HEK293 (cell line): ENCODE measurements at regions not wholly inside any gene's neighbourhood (a gene's known extent, or its start where the extent isn't known, plus 50 kb on each side); places are given as distances from the start of the nearest gene placed in this dataset.

Experiments
- GLIS2 ChIP-seq: fragments of 450-650 bp; formaldehyde crosslinking; IDR thresholded peaks from 2 replicates; pipeline ENCODE4 v1.5.1; 2016; ENCODE audit warnings: missing biosample characterization, missing genetic modification characterization
- YY1 ChIP-seq: fragments of 450-650 bp; formaldehyde crosslinking; IDR thresholded peaks from 2 replicates; pipeline ENCODE4 v1.5.1; 2018; ENCODE audit warnings: missing biosample characterization, missing genetic modification characterization
- ZNF214 ChIP-seq: fragments of 450-650 bp; formaldehyde crosslinking; IDR thresholded peaks from 2 replicates; pipeline ENCODE4 v1.5.1; 2017; ENCODE audit warnings: missing biosample characterization, mild to moderate bottlenecking, missing genetic modification characterization, borderline replicate concordance
- ZNF24 ChIP-seq: fragments of 450-650 bp; formaldehyde crosslinking; IDR thresholded peaks from 2 replicates; pipeline ENCODE4 v1.5.1; 2016; ENCODE audit warnings: missing biosample characterization, missing genetic modification characterization
- ZNF426 ChIP-seq: fragments of 450-650 bp; formaldehyde crosslinking; IDR thresholded peaks from 2 replicates; pipeline ENCODE4 v1.5.1; 2017; ENCODE audit warnings: missing biosample characterization, missing genetic modification characterization, mild to moderate bottlenecking, inconsistent platforms, moderate library complexity
- ZNF501 ChIP-seq: fragments of 450-650 bp; formaldehyde crosslinking; IDR thresholded peaks from 2 replicates; pipeline ENCODE4 v1.5.1; 2016; ENCODE audit warnings: missing biosample characterization, missing genetic modification characterization
- ZNF510 ChIP-seq: fragments of 450-650 bp; formaldehyde crosslinking; IDR thresholded peaks from 2 replicates; pipeline ENCODE4 v1.5.1; 2018; ENCODE audit warnings: mild to moderate bottlenecking, missing genetic modification characterization, missing biosample characterization; ENCODE audit not compliant: insufficient replicate concordance
- ZNF623 ChIP-seq: fragments of 450-650 bp; formaldehyde crosslinking; IDR thresholded peaks from 2 replicates; pipeline ENCODE4 v1.5.1; 2016; ENCODE audit warnings: missing biosample characterization, missing genetic modification characterization
- ZNF701 ChIP-seq: fragments of 450-650 bp; formaldehyde crosslinking; IDR thresholded peaks from 2 replicates; pipeline ENCODE4 v1.5.1; 2016; ENCODE audit warnings: missing biosample characterization, missing genetic modification characterization
- TF ChIP-seq, protein P1 (sequence below): fragments of 450-650 bp; formaldehyde crosslinking; IDR thresholded peaks from 2 replicates; pipeline ENCODE4 v1.5.1; 2016; ENCODE audit warnings: missing biosample characterization, missing genetic modification characterization
- TF ChIP-seq, protein P2 (sequence below): fragments of 450-650 bp; formaldehyde crosslinking; IDR thresholded peaks from 2 replicates; pipeline ENCODE4 v1.5.1; 2016; ENCODE audit warnings: missing biosample characterization, missing genetic modification characterization
- TF ChIP-seq, protein P3 (sequence below): fragments of 450-650 bp; formaldehyde crosslinking; IDR thresholded peaks from 2 replicates; pipeline ENCODE4 v1.5.1; 2016; ENCODE audit warnings: missing biosample characterization, missing genetic modification characterization, low read depth

DNA sequence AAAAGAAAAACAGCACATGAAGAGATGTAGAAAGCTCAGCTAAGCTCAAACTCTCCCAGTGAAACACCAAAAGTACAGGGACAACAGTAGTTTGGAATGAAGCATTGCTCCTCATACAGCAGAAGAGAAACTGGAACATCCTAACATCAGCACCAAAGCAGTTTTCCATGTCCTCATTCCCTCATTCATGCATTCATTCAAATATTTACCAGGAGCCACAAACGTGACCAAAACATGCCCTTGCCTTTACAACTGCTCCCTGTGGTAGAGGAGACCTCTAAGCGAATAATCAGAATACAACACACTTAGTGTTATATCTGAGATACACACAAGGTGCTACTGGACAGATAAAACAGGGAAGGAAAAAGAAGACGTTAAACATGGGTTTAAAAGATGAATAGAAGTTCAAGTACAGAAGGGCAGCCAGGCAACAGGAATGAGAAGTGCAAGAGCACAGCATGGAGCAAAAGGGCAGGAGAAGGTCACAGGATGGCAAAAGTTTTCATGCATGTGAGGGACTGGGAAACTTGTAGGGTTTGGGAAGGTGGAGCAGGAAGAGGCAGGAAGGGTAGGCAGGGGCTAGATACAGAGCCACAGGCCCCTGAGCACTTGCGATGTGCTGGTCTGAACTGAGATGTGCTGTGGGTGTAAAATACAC lies 58.5 kb upstream of the LMCD1 start:
- TF ChIP-seq ZNF510 (no peak), ZNF623 (tag by site-specific recombination) (no peak), YY1 (tag by site-specific recombination) (no peak), ZNF701 (tag by site-specific recombination) (no peak), ZNF24 (tag by site-specific recombination) (no peak), GLIS2 (no peak), ZNF501 (tag by site-specific recombination) (no peak), ZNF214 (tag by site-specific recombination) (no peak), ZNF426 (no peak)
- TF ChIP-seq, protein P1, sequence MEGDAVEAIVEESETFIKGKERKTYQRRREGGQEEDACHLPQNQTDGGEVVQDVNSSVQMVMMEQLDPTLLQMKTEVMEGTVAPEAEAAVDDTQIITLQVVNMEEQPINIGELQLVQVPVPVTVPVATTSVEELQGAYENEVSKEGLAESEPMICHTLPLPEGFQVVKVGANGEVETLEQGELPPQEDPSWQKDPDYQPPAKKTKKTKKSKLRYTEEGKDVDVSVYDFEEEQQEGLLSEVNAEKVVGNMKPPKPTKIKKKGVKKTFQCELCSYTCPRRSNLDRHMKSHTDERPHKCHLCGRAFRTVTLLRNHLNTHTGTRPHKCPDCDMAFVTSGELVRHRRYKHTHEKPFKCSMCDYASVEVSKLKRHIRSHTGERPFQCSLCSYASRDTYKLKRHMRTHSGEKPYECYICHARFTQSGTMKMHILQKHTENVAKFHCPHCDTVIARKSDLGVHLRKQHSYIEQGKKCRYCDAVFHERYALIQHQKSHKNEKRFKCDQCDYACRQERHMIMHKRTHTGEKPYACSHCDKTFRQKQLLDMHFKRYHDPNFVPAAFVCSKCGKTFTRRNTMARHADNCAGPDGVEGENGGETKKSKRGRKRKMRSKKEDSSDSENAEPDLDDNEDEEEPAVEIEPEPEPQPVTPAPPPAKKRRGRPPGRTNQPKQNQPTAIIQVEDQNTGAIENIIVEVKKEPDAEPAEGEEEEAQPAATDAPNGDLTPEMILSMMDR (tag by site-specific recombination) = no peak
- TF ChIP-seq, protein P2, sequence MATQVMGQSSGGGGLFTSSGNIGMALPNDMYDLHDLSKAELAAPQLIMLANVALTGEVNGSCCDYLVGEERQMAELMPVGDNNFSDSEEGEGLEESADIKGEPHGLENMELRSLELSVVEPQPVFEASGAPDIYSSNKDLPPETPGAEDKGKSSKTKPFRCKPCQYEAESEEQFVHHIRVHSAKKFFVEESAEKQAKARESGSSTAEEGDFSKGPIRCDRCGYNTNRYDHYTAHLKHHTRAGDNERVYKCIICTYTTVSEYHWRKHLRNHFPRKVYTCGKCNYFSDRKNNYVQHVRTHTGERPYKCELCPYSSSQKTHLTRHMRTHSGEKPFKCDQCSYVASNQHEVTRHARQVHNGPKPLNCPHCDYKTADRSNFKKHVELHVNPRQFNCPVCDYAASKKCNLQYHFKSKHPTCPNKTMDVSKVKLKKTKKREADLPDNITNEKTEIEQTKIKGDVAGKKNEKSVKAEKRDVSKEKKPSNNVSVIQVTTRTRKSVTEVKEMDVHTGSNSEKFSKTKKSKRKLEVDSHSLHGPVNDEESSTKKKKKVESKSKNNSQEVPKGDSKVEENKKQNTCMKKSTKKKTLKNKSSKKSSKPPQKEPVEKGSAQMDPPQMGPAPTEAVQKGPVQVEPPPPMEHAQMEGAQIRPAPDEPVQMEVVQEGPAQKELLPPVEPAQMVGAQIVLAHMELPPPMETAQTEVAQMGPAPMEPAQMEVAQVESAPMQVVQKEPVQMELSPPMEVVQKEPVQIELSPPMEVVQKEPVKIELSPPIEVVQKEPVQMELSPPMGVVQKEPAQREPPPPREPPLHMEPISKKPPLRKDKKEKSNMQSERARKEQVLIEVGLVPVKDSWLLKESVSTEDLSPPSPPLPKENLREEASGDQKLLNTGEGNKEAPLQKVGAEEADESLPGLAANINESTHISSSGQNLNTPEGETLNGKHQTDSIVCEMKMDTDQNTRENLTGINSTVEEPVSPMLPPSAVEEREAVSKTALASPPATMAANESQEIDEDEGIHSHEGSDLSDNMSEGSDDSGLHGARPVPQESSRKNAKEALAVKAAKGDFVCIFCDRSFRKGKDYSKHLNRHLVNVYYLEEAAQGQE (tag by site-specific recombination) = no peak
- TF ChIP-seq, protein P3, sequence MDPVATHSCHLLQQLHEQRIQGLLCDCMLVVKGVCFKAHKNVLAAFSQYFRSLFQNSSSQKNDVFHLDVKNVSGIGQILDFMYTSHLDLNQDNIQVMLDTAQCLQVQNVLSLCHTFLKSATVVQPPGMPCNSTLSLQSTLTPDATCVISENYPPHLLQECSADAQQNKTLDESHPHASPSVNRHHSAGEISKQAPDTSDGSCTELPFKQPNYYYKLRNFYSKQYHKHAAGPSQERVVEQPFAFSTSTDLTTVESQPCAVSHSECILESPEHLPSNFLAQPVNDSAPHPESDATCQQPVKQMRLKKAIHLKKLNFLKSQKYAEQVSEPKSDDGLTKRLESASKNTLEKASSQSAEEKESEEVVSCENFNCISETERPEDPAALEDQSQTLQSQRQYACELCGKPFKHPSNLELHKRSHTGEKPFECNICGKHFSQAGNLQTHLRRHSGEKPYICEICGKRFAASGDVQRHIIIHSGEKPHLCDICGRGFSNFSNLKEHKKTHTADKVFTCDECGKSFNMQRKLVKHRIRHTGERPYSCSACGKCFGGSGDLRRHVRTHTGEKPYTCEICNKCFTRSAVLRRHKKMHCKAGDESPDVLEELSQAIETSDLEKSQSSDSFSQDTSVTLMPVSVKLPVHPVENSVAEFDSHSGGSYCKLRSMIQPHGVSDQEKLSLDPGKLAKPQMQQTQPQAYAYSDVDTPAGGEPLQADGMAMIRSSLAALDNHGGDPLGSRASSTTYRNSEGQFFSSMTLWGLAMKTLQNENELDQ = no peak
